ENCODE measurements at regions not wholly inside any gene's neighbourhood (a gene's known extent, or its start where the extent isn't known, plus 50 kb on each side); places are given as distances from the start of the nearest gene placed in this dataset.
"Not testable (repeated sequence)": the region's sequence is repeated elsewhere in the genome, so short reads cannot be mapped to it uniquely, and the experiment has no call there.

- not testable (repeated sequence) for DNase-seq; H3K4me3 Mint-ChIP-seq; H3K9me3 Mint-ChIP-seq; H3K36me3 Mint-ChIP-seq (ENCODE audit: low read depth); H3K27me3 Mint-ChIP-seq (ENCODE audit: low read depth, poor library complexity); H3K27ac Mint-ChIP-seq; H3K4me1 Mint-ChIP-seq
Observed at GRCh38 chr1:146314449-146315246, 85.8 kb upstream of the NOTCH2NLA start.

- not testable (repeated sequence) for H3K27ac Mint-ChIP-seq; DNase-seq; H3K9me3 Mint-ChIP-seq; H3K36me3 Mint-ChIP-seq (ENCODE audit: low read depth); H3K4me1 Mint-ChIP-seq; H3K4me3 Mint-ChIP-seq; H3K27me3 Mint-ChIP-seq (ENCODE audit: low read depth, poor library complexity)
Observed at GRCh38 chr1:146310579-146310978, 81.8 kb upstream of the NOTCH2NLA start.

DNA sequence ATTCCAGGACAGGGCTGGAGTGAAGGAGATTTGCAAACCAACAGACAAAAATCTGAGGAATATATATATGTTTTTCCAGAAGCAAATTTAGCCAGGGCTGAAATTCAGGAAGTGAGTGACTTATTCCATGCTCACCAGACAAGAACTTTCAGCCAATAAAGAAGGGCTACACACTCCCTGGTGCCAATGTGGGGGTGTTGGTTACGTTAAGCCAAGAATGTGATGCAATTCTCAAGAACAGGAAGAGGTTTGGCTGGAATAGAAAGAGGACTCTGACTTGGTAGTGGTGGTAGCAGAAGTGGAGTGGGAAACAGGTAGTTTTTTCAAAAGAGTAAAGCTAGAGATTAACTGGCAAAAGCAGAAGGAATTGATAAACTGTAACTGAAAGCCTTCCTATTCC lies 80.6 kb upstream of the NOTCH2NLA start:
- H3K4me1 Mint-ChIP-seq; H3K4me3 Mint-ChIP-seq; DNase-seq; H3K27me3 Mint-ChIP-seq (ENCODE audit: low read depth, poor library complexity); H3K36me3 Mint-ChIP-seq (ENCODE audit: low read depth); H3K9me3 Mint-ChIP-seq; H3K27ac Mint-ChIP-seq: not testable (repeated sequence)

GRCh38 chr1:146308892-146309291 lies 80.1 kb upstream of the NOTCH2NLA start:
- not testable (repeated sequence) for H3K4me3 Mint-ChIP-seq; H3K27ac Mint-ChIP-seq; DNase-seq; H3K9me3 Mint-ChIP-seq; H3K27me3 Mint-ChIP-seq (ENCODE audit: low read depth, poor library complexity); H3K4me1 Mint-ChIP-seq; H3K36me3 Mint-ChIP-seq (ENCODE audit: low read depth)

GRCh38 chr1:146308152-146308551 lies 79.3 kb upstream of the NOTCH2NLA start:
- H3K36me3 Mint-ChIP-seq (ENCODE audit: low read depth); H3K27ac Mint-ChIP-seq; H3K9me3 Mint-ChIP-seq: not testable (repeated sequence)

DNA sequence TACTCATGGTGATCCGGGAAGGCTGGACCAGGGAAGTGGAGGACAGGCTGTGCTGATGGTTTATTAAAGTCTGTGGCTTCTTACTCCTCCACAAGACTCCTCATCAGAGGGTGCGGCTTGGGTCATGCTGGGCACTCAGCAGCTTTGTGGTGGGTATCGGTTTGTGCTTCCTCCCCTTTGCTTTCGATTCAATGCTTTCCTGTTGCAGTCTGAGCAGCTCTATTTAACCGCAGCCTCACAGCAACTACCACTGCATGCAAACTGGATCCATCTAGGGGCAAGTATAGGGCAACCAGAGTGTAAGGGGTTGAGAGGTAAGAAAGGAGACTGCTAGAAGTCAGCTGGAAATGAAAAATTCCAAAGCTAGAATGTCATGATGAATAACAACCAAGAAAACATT lies 78.8 kb upstream of the NOTCH2NLA start:
- H3K4me3 Mint-ChIP-seq; H3K4me1 Mint-ChIP-seq; DNase-seq; H3K9me3 Mint-ChIP-seq; H3K27me3 Mint-ChIP-seq (ENCODE audit: low read depth, poor library complexity); H3K36me3 Mint-ChIP-seq (ENCODE audit: low read depth); H3K27ac Mint-ChIP-seq: not testable (repeated sequence)

More at GRCh38 chr1:146308152-146308551, 79.3 kb upstream of the NOTCH2NLA start:
- not testable (repeated sequence) for H3K4me1 Mint-ChIP-seq; H3K27me3 Mint-ChIP-seq (ENCODE audit: low read depth, poor library complexity); DNase-seq; H3K4me3 Mint-ChIP-seq

DNA sequence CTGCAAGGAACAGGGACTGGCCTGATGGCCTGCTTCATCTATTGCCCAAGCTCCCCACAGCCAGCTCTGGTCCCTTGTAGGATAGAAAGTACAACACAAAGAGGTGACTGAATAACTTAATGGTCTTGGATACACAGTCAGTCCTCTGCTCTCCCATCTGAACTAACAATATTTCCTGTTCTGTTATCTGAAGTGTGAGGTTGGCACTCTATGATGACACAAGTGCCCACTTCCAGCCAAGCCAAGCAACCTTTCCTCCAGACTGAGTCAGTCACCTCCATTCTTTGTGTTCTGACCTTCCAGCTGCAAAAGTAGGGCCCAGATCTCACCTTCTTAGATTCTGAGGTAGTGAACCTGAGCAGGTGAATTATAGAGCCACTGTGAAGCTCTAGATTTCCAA lies 77.8 kb upstream of the NOTCH2NLA start:
- H3K36me3 Mint-ChIP-seq (ENCODE audit: low read depth); H3K27me3 Mint-ChIP-seq (ENCODE audit: low read depth, poor library complexity); H3K27ac Mint-ChIP-seq; H3K9me3 Mint-ChIP-seq; H3K4me1 Mint-ChIP-seq; DNase-seq; H3K4me3 Mint-ChIP-seq: not testable (repeated sequence)

GRCh38 chr1:146305442-146305841 lies 76.6 kb upstream of the NOTCH2NLA start:
- not testable (repeated sequence) for H3K27ac Mint-ChIP-seq; H3K36me3 Mint-ChIP-seq (ENCODE audit: low read depth); DNase-seq; H3K27me3 Mint-ChIP-seq (ENCODE audit: low read depth, poor library complexity); H3K9me3 Mint-ChIP-seq; H3K4me3 Mint-ChIP-seq; H3K4me1 Mint-ChIP-seq

DNA sequence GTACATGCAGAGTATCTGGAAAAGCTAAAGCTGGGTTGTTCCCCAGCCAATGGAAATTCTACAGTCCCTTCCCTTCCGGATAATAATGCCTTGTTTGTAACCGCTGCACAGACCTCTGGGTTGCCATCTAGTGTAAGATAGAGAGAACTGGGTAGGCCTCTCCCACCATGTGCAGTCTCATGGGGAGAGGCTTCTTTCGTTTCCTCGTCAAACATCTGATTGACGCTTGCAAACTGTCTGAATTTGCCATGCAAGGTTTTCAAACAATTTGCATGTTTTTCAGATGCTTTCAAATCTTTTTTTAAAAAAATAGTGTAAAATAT lies 69.7 kb upstream of the NOTCH2NLA start:
- not testable (repeated sequence) for H3K4me1 Mint-ChIP-seq; H3K27me3 Mint-ChIP-seq (ENCODE audit: low read depth, poor library complexity); H3K36me3 Mint-ChIP-seq (ENCODE audit: low read depth)

DNA sequence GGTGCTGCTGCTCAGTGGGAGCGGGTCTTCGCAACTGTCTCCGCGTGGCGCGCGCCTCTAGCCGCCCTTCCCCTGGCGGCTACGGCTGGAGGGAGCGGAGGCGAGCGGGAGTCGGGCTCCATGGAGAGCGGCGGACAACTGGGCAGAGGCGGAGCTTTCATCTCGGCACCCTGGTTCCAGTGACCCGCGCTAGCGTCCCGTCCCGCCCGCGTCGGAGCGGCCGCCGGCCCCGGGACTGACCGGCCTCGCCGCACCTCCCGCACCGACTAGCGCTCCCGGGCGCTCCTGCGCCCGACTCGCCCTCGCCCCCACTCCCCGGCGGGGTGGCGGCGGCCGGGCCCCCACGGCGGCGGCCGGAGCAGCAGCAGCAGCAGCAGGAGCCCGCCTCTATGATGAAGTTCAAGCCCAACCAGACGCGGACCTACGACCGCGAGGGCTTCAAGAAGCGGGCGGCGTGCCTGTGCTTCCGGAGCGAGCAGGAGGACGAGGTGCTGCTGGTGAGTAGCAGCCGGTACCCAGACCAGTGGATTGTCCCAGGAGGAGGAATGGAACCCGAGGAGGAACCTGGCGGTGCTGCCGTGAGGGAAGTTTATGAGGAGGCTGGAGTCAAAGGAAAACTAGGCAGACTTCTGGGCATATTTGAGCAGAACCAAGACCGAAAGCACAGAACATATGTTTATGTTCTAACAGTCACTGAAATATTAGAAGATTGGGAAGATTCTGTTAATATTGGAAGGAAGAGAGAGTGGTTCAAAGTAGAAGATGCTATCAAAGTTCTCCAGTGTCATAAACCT lies 69.2 kb upstream of the NOTCH2NLA start:
- not testable (repeated sequence) for H3K27ac Mint-ChIP-seq; H3K36me3 Mint-ChIP-seq (ENCODE audit: low read depth); DNase-seq; H3K9me3 Mint-ChIP-seq; H3K4me1 Mint-ChIP-seq; H3K4me3 Mint-ChIP-seq; H3K27me3 Mint-ChIP-seq (ENCODE audit: low read depth, poor library complexity)

More for the DNA sequence above, 69.7 kb upstream of the NOTCH2NLA start:
- H3K4me3 Mint-ChIP-seq, H3K9me3 Mint-ChIP-seq, H3K27ac Mint-ChIP-seq, DNase-seq: not testable (repeated sequence)

DNA sequence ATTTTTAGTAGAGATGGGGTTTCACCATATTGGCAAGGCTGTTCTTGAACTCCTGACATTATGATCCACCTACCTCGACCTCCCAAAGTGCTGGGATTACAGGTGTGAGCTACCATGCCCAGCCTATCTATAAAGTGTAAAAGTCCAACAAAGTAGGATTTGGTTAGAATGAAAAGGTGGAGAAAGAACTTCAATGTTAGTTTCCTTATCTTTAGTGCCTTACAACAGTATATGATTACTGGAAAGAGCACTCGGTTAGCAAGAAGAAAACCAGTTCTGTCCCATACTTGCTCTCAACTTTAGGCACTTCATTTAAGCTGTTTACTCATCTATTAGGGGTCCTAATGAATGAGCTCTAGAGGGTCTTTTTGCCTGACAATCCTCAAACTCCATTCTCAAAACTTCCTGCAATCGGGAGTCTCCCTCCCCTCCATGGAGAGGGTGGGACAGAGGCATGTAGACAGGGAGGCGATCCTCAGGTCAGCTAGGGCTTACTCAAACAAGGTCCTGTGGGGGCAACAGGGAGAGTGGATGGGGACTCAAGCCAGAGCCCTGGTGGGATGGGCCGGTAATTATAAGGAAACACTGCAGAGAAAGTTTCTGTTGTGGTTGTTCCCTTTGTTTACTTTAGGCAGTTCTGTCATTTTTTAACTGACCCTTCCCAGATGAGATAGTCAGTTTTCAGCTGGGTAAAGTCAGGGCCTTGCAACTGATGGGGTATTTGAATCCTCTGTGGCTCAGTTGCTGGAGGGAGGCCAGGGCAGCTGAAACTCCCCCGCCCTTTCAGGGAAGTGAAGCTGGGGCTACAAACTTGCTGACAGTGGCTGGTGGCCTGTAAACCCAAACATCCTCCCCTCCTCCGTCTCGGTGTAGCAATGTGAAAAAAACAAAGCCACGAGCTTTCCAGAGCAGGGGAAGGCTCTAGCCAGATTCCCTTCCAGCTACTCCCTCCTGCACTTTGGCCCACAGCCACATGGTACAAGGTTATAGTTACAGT lies 64.4 kb upstream of the NOTCH2NLA start:
- not testable (repeated sequence) for DNase-seq; H3K36me3 Mint-ChIP-seq (ENCODE audit: low read depth); H3K27me3 Mint-ChIP-seq (ENCODE audit: low read depth, poor library complexity); H3K4me1 Mint-ChIP-seq; H3K9me3 Mint-ChIP-seq; H3K4me3 Mint-ChIP-seq; H3K27ac Mint-ChIP-seq

- not testable (repeated sequence) for DNase-seq; H3K36me3 Mint-ChIP-seq (ENCODE audit: low read depth); H3K27ac Mint-ChIP-seq; H3K4me1 Mint-ChIP-seq; H3K27me3 Mint-ChIP-seq (ENCODE audit: low read depth, poor library complexity); H3K4me3 Mint-ChIP-seq; H3K9me3 Mint-ChIP-seq
Observed at GRCh38 chr1:146292424-146292823, 63.6 kb upstream of the NOTCH2NLA start.

DNA sequence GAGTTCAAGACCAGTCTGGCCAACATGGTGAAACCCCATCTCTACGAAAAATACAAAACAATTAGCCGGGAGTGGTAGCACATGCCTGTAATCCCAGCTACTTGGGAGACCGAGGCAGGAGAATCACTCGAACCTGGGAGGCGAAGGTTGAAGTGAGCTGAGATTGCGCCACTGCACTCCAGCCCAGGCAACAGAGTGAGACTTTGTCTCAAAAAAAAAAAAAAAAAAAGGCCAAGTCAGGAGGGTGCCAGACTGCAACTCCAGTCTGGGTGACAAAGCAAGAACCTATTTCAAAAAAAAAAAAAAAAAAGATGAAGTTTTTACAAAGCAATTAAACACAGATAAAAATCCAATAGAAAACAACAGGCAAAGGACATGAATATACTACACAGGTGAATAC lies 59.1 kb upstream of the NOTCH2NLA start:
- not testable (repeated sequence) for DNase-seq; H3K27ac Mint-ChIP-seq; H3K9me3 Mint-ChIP-seq; H3K4me3 Mint-ChIP-seq; H3K27me3 Mint-ChIP-seq (ENCODE audit: low read depth, poor library complexity); H3K4me1 Mint-ChIP-seq; H3K36me3 Mint-ChIP-seq (ENCODE audit: low read depth)

- H3K4me3 Mint-ChIP-seq; DNase-seq; H3K27ac Mint-ChIP-seq; H3K4me1 Mint-ChIP-seq; H3K27me3 Mint-ChIP-seq (ENCODE audit: low read depth, poor library complexity); H3K9me3 Mint-ChIP-seq; H3K36me3 Mint-ChIP-seq (ENCODE audit: low read depth): not testable (repeated sequence)
Observed at GRCh38 chr1:146284760-146285159, 55.9 kb upstream of the NOTCH2NLA start.

All from nephron progenitor cell (in vitro differentiated cells).